HL-60 (cell line): ENCODE measurements at regions not wholly inside any gene's neighbourhood (a gene's known extent, or its start where the extent isn't known, plus 50 kb on each side); places are given as distances from the start of the nearest gene placed in this dataset.

Source experiments
- CTCF ChIP-seq: IDR thresholded peaks from one replicate; pipeline ENCODE4 v1.5.1; 2011; ENCODE audit warnings: low read length, control low read depth, inconsistent platforms; ENCODE audit not compliant: insufficient read depth
- GABPA ChIP-seq: IDR thresholded peaks from 2 replicates; pipeline ENCODE4 v1.6.1; 2012; ENCODE audit warnings: low read depth
- POLR2AphosphoS5 ChIP-seq: IDR thresholded peaks from 2 replicates; pipeline ENCODE4 v1.6.1; 2012; ENCODE audit warnings: low read depth
- REST ChIP-seq: IDR thresholded peaks from 2 replicates; pipeline ENCODE4 v1.6.1; 2012; ENCODE audit warnings: low read depth; ENCODE audit not compliant: insufficient replicate concordance
- SPI1 ChIP-seq: IDR thresholded peaks from 2 replicates; pipeline ENCODE4 v1.6.1; 2012; ENCODE audit warnings: low read depth, mild to moderate bottlenecking, borderline replicate concordance

DNA sequence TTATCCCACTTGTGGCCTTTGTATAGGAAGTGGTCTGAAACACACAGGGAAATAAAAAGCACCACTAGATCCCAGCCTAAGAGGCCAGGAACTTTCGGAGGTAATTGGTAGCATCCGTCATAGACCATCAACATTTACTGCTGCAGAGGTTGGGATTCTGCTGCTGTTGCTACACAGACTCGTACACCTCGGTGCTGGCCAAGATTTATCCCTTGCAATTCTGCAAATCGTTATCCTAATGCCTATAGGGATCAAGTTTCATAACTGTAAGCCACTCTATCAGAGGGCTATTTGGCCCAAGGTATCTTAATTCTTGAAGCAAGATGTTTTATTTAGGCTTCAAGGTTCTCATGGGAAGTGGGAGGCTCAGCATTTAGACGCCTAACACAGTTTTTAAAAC lies 913.6 kb downstream of the GALC start:
- TF ChIP-seq SPI1 (no peak), CTCF (no peak), GABPA (no peak), REST (no peak), POLR2AphosphoS5 (no peak)
